Lower lobe of right lung (tissue), 2 donors: ENCODE measurements at regions not wholly inside any gene's neighbourhood (a gene's known extent, or its start where the extent isn't known, plus 50 kb on each side); places are given as distances from the start of the nearest gene placed in this dataset.

ENCODE experiments used
- ATAC-seq, 2 donors: fragments of 200-7000 bp; cut with Tn5 transposase; one replicate each; pipeline ENCODE4 v1.9.1; 2020 to 2022; ENCODE audit warnings: mild to moderate bottlenecking in 2 of 2, moderate library complexity in 2 of 2
- DNase-seq: peaks from one replicate; pipeline ENCODE4 v3.0.0-alpha.2; 2020
- H3K27ac ChIP-seq: fragments of 200-600 bp; one replicate; pipeline ENCODE4 v1.8.0; 2022
- H3K27me3 ChIP-seq: fragments of 200-600 bp; one replicate; pipeline ENCODE4 v1.8.0; 2022; ENCODE audit warnings: low read depth
- H3K36me3 ChIP-seq: fragments of 200-600 bp; one replicate; pipeline ENCODE4 v1.8.0; 2022; ENCODE audit warnings: mild to moderate bottlenecking
- H3K4me1 ChIP-seq: fragments of 200-600 bp; one replicate; pipeline ENCODE4 v1.8.0; 2022
- H3K4me3 ChIP-seq: fragments of 200-600 bp; one replicate; pipeline ENCODE4 v1.8.0; 2022; ENCODE audit warnings: mild to moderate bottlenecking
- H3K9me3 ChIP-seq: fragments of 200-600 bp; one replicate; pipeline ENCODE4 v1.8.0; 2022
- CTCF ChIP-seq: fragments of 200-600 bp; IDR thresholded peaks from one replicate; pipeline ENCODE4 v1.8.0; 2022; ENCODE audit warnings: antibody characterized with exemption, mild to moderate bottlenecking
- intact Hi-C: fragments of 100-400 bp; cut with DNase I; formaldehyde crosslinking; loops from one replicate; pipeline ENCODE4 v1.11.0; 2022
- donor health status: DM: no; HTN: yes; CAD: no; lungs with severe emphysema.

DNA sequence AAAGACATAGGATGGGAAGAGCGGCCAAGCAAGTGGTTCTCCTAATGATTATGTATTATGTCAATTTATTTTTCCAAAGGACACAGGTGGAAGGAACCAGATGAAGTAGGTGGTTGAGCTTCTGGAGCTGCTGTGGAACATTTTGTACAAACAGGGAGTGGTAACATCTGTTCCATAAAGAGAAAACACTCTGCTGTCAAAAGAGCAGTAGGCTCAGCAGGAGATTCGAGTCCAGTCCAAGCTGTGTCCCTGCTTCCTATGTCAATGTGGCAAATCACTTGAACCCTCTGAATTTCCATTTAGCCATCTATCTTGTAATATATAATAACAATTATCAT, 448.0 kb upstream of the ANKRD30A start:
- H3K9me3 ChIP-seq = no peaks in the 10 kb centered on the region
- intact Hi-C loops = no loop called here
- no peaks in the 10 kb centered on the region for H3K27me3 ChIP-seq
- no peaks in the 10 kb centered on the region for H3K36me3 ChIP-seq
- no peaks in the 10 kb centered on the region for H3K4me1 ChIP-seq
- DNase-seq (no peak), ATAC-seq (no peak)
- H3K4me3 ChIP-seq = no peak overlapping the region
- no peak overlapping the region for H3K27ac ChIP-seq
- no peak for TF ChIP-seq CTCF

- Histone ChIP-seq H3K4me1 (no peaks in the 10 kb centered on the region), H3K36me3 (no peaks in the 10 kb centered on the region), H3K4me3 (no peak overlapping the region), H3K9me3 (no peaks in the 10 kb centered on the region), H3K27me3 (no peaks in the 10 kb centered on the region), H3K27ac (no peak overlapping the region)
- no peak for ATAC-seq
- intact Hi-C loops = no loop called here
- no peak for DNase-seq
- no peak for TF ChIP-seq CTCF
Measured at GRCh38 chr10:36676756-36677430, 448.5 kb upstream of the ANKRD30A start.

DNA sequence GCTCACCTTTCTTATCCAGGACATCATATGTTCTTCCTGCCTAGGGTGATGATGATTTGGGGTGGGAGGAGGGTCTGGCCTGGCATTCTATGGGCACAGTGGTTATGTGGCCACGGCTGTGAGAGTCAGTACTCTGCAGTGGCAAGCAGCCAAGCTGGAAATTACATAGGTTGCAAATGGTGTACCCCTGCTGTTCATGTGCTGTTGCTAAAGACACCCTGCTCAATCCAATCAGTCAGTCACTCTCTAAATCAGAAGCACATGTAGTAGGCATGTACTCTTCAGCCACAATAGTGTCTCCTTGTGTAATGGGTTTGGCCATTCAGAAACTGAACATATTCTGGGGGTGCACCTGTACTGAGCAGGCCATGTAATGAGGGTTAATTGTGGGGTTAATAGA, 449.1 kb upstream of the ANKRD30A start:
- ATAC-seq = no peak
- Histone ChIP-seq H3K9me3 (no peaks in the 10 kb centered on the region), H3K36me3 (no peaks in the 10 kb centered on the region), H3K27ac (no peak overlapping the region), H3K4me1 (no peaks in the 10 kb centered on the region), H3K4me3 (no peak overlapping the region), H3K27me3 (no peaks in the 10 kb centered on the region)
- intact Hi-C loops = no loop called here
- DNase-seq = no peak
- no peak for TF ChIP-seq CTCF

DNA sequence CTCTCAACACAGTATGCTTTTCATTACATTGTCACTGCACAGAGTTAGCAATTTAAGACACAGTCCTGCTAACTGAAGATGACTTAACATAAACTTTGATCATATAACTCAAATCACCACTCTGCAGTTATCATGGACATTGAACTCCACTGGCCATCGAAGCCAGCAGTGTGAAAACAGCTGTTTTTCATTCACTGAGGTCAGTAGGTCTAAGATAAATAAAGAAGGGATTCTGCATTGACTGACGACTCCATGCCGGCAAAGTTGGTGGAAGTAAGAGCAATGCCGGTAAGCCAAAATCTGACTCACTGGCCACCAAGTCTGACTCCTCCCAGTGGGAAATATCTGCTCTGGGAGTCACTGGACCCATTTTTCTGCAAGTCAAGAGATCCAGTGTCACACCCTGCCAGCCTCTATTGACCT, 449.9 kb upstream of the ANKRD30A start:
- no peak for ATAC-seq
- DNase-seq = no peak
- no peaks in the 10 kb centered on the region for H3K9me3 ChIP-seq
- intact Hi-C loops = no loop called here
- no peaks in the 10 kb centered on the region for H3K4me1 ChIP-seq
- no peak overlapping the region for H3K4me3 ChIP-seq
- H3K27ac ChIP-seq = no peak overlapping the region
- H3K36me3 ChIP-seq = no peaks in the 10 kb centered on the region
- no peak for TF ChIP-seq CTCF
- no peaks in the 10 kb centered on the region for H3K27me3 ChIP-seq

DNA sequence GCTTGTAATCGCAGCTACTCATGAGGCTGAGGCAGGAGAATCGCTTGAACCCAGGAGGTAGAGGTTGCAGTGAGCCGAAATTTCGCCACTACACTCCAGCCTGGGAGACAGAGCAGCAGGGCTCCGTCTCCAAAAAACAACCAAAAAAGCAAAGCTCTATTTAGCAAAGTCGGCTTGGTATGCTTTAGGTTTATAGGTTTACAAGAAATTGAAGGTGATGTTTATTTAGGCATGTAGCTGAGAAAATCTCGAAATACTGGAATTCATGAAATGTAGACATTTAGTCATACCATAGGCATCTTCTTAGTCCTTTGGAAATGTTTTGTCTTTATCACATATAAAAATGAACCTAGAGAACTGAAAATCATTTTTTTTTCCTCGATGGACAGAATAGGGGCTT, 453.8 kb upstream of the ANKRD30A start:
- Histone ChIP-seq H3K4me3 (no peak overlapping the region), H3K36me3 (no peaks in the 10 kb centered on the region), H3K4me1 (no peaks in the 10 kb centered on the region), H3K9me3 (no peaks in the 10 kb centered on the region), H3K27ac (no peak overlapping the region), H3K27me3 (no peaks in the 10 kb centered on the region)
- ATAC-seq = no peak
- intact Hi-C loops = no loop called here
- no peak for DNase-seq
- no peak for TF ChIP-seq CTCF
